PFSK-1 (cell line): ENCODE measurements at regions not wholly inside any gene's neighbourhood (a gene's known extent, or its start where the extent isn't known, plus 50 kb on each side); places are given as distances from the start of the nearest gene placed in this dataset.

Experiments
- FOXP2 ChIP-seq: optimal IDR thresholded peaks from 2 replicates; pipeline ENCODE3; 2011; ENCODE audit warnings: borderline replicate concordance, control low read depth, inconsistent platforms; ENCODE audit not compliant: insufficient read depth; ENCODE audit errors: extremely low read length, extremely low read depth
- POLR2AphosphoS5 ChIP-seq: IDR thresholded peaks from 2 replicates; pipeline ENCODE4 v1.6.1; 2012; ENCODE audit warnings: low read depth, mild to moderate bottlenecking, control low read depth, low read length, moderate library complexity
- SIN3A ChIP-seq: IDR thresholded peaks from 2 replicates; pipeline ENCODE4 v1.6.1; 2012; ENCODE audit warnings: mild to moderate bottlenecking, low read length, moderate library complexity, borderline replicate concordance; ENCODE audit not compliant: insufficient read depth
- TAF1 ChIP-seq: IDR thresholded peaks from 2 replicates; pipeline ENCODE4 v1.6.1; 2012; ENCODE audit warnings: low read length, control low read depth, borderline replicate concordance; ENCODE audit not compliant: insufficient read depth
- TF ChIP-seq, protein P1 (sequence below), 2 experiments: IDR thresholded peaks; 2 replicates each; pipeline versions ENCODE4 v1.6.1 to v1.8.0; 2011 to 2012; ENCODE audit warnings: low read depth in 2 of 2, low read length in 2 of 2, control low read depth in 1 of 2, inconsistent platforms in 1 of 2, mild to moderate bottlenecking in 1 of 2, moderate library complexity in 1 of 2; ENCODE audit not compliant: insufficient read depth in 1 of 2

DNA sequence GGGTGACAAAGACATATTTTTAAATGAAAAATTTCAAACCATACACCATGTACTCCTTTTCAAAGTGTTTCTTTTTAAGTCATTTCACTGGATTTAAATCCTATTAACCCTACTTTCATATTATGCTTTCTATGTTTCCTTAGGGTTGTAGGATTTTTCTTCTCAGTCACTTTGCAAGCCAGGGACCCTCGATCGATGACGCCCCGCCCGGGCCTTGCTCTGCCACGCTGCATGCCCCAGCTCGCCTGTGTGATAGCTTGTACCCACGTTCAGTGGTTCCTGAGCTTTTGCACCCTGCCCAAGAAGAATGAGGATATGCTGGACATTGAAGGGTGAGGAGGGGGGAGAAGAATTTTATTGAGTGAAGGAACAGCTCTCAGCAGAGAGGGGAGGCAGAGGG lies 568.0 kb downstream of the TRIB2 start:
- TF ChIP-seq, protein P1, sequence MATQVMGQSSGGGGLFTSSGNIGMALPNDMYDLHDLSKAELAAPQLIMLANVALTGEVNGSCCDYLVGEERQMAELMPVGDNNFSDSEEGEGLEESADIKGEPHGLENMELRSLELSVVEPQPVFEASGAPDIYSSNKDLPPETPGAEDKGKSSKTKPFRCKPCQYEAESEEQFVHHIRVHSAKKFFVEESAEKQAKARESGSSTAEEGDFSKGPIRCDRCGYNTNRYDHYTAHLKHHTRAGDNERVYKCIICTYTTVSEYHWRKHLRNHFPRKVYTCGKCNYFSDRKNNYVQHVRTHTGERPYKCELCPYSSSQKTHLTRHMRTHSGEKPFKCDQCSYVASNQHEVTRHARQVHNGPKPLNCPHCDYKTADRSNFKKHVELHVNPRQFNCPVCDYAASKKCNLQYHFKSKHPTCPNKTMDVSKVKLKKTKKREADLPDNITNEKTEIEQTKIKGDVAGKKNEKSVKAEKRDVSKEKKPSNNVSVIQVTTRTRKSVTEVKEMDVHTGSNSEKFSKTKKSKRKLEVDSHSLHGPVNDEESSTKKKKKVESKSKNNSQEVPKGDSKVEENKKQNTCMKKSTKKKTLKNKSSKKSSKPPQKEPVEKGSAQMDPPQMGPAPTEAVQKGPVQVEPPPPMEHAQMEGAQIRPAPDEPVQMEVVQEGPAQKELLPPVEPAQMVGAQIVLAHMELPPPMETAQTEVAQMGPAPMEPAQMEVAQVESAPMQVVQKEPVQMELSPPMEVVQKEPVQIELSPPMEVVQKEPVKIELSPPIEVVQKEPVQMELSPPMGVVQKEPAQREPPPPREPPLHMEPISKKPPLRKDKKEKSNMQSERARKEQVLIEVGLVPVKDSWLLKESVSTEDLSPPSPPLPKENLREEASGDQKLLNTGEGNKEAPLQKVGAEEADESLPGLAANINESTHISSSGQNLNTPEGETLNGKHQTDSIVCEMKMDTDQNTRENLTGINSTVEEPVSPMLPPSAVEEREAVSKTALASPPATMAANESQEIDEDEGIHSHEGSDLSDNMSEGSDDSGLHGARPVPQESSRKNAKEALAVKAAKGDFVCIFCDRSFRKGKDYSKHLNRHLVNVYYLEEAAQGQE (IDR thresholded peaks at IDR 0.05; ENCODE audit: insufficient read depth in 1 of 2, low read depth in 2 of 2, low read length in 2 of 2), result no peak
- TF ChIP-seq SIN3A (no peak), POLR2AphosphoS5 (no peak), FOXP2 (no peak), TAF1 (no peak)
